ENCODE measurements at regions not wholly inside any gene's neighbourhood (a gene's known extent, or its start where the extent isn't known, plus 50 kb on each side); places are given as distances from the start of the nearest gene placed in this dataset.

GRCh38 chr4:148814030-148814429 lies 371.8 kb upstream of the NR3C2 start:
- no peak overlapping the region for H2BK15ac ChIP-seq (ENCODE audit: low read length)
- no peak overlapping the region for H3K18ac ChIP-seq (ENCODE audit: extremely low read depth, low read length)
- no peak overlapping the region for H3K56ac ChIP-seq (replicated peaks; ENCODE audit: insufficient read length, low read depth, low read length)
- no peak overlapping the region for H3K4me2 ChIP-seq (ENCODE audit: insufficient read depth in 1 of 2, low read depth in 2 of 2, low read length in 2 of 2)
- H3K9ac ChIP-seq (replicated peaks in 1 of 4; ENCODE audit: extremely low read depth in 1 of 4, low read depth in 3 of 4, low read length in 3 of 4): no peak overlapping the region
- CTCF ChIA-PET (ENCODE audit: partially characterized antibody): interaction anchor here (1.3 kb wide), 1 partner anchor 10 kb away, joined by 4 read pairs; no protein-coding TSS in a partner anchor
- H3K79me2 ChIP-seq (ENCODE audit: control insufficient read depth in 1 of 2, insufficient read depth in 2 of 2, low read length in 2 of 2): no peaks in the 10 kb centered on the region
- H2BK120ac ChIP-seq (replicated peaks; ENCODE audit: low read depth, low read length): no peak overlapping the region
- H4K8ac ChIP-seq (ENCODE audit: extremely low read depth, insufficient read depth, low read length): no peak overlapping the region
- H2BK12ac ChIP-seq (ENCODE audit: low read depth, low read length): no peak overlapping the region
- H3K79me1 ChIP-seq (ENCODE audit: low read depth, low read length): no peaks in the 10 kb centered on the region
- H3K23me2 ChIP-seq (ENCODE audit: low read depth, low read length): no peaks in the 10 kb centered on the region
- 78% methylated on average over 1 of the region's 1 CpG; no CpG with 5 or more reads in 1 of the 2 experiments for WGBS, 2 experiments (ENCODE audit: extremely low coverage in 1 of 2, insufficient coverage in 1 of 2, insufficient read length in 1 of 2, insufficient replicate concordance in 2 of 2, low coverage in 1 of 2, low lambda C conversion rate in 2 of 2, missing lambda C conversion rate in 1 of 2)
- no peak overlapping the region for H3K27ac ChIP-seq (ENCODE audit: low read depth, low read length)
- TF ChIP-seq TCF12 (IDR thresholded peaks at IDR 0.05; ENCODE audit: low read depth, low read length) (no peak), SIX5 (IDR thresholded peaks at IDR 0.05; ENCODE audit: low read depth, low read length) (no peak), USF2 (IDR thresholded peaks at IDR 0.05; ENCODE audit: low read length) (no peak), SAP30 (IDR thresholded peaks at IDR 0.05; ENCODE audit: insufficient read depth, insufficient replicate concordance, low read length) (no peak), BRCA1 (IDR thresholded peaks at IDR 0.05; ENCODE audit: low read depth, low read length) (no peak), SP4 (IDR thresholded peaks at IDR 0.05; ENCODE audit: low read length) (no peak), EGR1 (IDR thresholded peaks at IDR 0.05; ENCODE audit: borderline replicate concordance, low read depth, low read length) (no peak)
- H4K20me1 ChIP-seq (replicated peaks in 1 of 2; ENCODE audit: control insufficient read depth in 1 of 2, insufficient read depth in 2 of 2, low read length in 2 of 2): no peaks in the 10 kb centered on the region
- H2BK5ac ChIP-seq (ENCODE audit: low read depth, low read length): no peak overlapping the region
- DNase-seq (ENCODE audit: low read depth in 1 of 2, low spot score in 2 of 2) (no peak), FAIRE-seq (no peak)
- H2AK5ac ChIP-seq (ENCODE audit: low read depth, low read length): no peak overlapping the region
- H3K14ac ChIP-seq (ENCODE audit: insufficient read length): no peak overlapping the region
- POLR2A ChIA-PET (ENCODE audit: partially characterized antibody): no interaction called here
- no peaks in the 10 kb centered on the region for H3K4me1 ChIP-seq (replicated peaks in 1 of 4; ENCODE audit: control insufficient read depth in 3 of 4, insufficient read depth in 4 of 4, low read length in 3 of 4)
- H4K5ac ChIP-seq (ENCODE audit: insufficient read length, low read depth, low read length): no peak overlapping the region
- no peak overlapping the region for H3K4me3 ChIP-seq (ENCODE audit: extremely low read depth in 1 of 4, insufficient read depth in 2 of 4, low read depth in 3 of 4, low read length in 4 of 4)
- no peak overlapping the region for H2AFZ ChIP-seq (ENCODE audit: low read length)
- H2BK20ac ChIP-seq (ENCODE audit: low read length): no peak overlapping the region
- no peaks in the 10 kb centered on the region for H3K27me3 ChIP-seq (replicated peaks in 1 of 4; ENCODE audit: control insufficient read depth in 3 of 4, extremely low read depth in 1 of 4, insufficient read depth in 3 of 4, low read length in 3 of 4)
- H3K4ac ChIP-seq (replicated peaks; ENCODE audit: insufficient read length, low read depth, low read length): no peak overlapping the region
- no peaks in the 10 kb centered on the region for H3K9me3 ChIP-seq (ENCODE audit: insufficient read depth in 2 of 2, low read depth in 1 of 2, low read length in 1 of 2)
- H3K36me3 ChIP-seq (ENCODE audit: control insufficient read depth in 2 of 4, insufficient read depth in 4 of 4, low read length in 3 of 4): no peaks in the 10 kb centered on the region
- no peak overlapping the region for H3K23ac ChIP-seq (ENCODE audit: insufficient read length)
- H4K91ac ChIP-seq (replicated peaks; ENCODE audit: insufficient read length, low read length): no peak overlapping the region

All from H1 (cell line).